ENCODE measurements at regions not wholly inside any gene's neighbourhood (a gene's known extent, or its start where the extent isn't known, plus 50 kb on each side); places are given as distances from the start of the nearest gene placed in this dataset.
"Not testable (repeated sequence)": the region's sequence is repeated elsewhere in the genome, so short reads cannot be mapped to it uniquely, and the experiment has no call there.

DNA sequence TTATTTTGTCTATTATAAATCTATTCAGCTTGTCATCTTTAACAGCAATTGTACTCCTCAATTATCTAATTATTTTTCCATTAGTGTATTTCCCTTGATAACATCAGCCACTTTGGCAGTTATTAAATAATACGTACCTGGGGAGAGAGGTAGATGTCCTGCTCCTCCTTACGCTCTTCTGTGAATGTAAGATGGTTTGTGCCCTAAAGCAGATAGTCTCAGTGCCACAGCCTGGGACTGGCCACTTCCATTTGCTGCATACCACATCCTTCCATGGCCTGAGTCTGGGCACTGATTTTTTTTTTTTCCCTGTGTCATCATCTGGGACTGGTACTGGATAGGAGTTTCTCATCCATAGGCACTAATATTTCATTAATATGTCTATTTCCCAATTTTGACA, 632.4 kb upstream of the LRRTM4 start:
- no peak for DNase-seq

DNA sequence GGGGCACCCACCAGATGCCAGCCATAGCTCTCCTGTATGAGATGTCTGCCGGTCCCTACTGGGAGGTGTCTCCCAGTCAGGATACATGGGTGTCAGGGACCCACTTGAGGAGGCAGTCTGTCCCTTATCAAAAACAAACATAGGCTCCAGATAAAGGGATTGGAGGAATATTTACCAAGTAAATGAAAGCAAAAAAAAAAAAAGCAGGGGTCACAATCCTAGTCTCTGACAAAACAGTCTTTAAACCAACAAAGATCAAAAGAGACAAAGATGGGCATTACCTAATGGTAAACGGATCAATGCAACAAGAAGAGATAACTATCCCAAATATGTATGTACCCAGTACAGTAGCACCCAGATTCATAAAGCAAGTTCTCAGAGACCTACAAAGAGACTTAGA, 640.0 kb upstream of the LRRTM4 start:
- DNase-seq, result no peak

DNA sequence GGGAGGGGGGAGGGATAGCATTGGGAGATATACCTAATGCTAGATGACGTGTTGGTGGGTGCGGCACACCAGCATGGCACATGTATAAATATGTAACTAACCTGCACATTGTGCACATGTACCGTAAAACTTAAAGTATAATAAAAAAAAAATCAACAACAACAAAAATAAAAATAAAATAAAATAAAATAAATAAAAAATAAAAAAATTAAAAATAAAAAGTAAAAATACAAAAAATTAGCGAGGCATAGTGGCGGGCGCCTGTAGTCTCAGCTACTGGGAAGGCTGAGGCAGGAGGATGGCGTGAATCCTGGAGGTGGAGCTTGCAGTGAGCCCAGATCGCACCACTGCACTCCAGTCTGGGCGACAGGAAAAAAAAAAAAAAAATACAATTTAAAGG, 650.0 kb upstream of the LRRTM4 start:
- DNase-seq, result not testable (repeated sequence)

DNA sequence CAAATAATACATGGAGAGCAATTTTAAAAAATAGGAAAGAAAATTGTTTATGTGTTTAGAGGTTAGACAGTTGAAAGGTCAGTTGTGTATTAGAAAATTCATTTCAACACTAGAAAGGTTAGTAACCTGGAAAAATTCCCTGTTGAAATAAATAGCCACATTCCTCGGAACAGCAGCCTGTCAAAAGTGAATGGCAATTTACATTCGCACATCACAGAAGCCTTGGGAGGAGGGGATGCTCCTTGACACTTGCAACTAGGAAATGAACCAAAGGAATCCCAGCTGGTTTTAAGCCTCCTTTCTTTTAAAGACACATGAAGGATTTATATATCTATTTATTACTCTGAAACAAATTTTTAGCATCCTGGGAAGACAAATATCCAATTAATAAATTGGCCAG, 653.5 kb upstream of the LRRTM4 start:
- DNase-seq, result no peak

DNA sequence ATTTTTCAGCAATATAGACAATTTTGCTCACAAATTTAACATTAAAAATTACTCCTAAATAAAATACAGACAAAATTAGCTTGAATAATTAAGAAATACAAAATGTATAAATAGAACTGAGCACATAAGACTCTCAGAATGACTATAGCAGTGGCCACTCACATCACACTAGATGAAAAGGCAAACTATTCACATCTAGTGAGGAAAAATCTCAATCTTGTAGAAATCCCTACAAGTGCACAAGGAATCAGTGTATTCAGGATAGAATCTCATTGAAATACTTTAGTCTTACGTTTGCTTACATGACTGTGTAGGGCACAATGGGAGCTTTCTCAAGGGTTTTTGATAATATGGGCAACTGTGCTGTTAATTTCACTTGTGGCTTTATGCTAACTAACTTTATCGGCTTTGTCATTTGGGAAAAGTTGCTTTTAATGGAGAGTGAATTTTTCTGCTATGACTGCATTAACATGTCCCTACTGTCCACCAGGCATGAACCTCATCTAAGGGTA, 678.9 kb upstream of the LRRTM4 start:
- DNase-seq, result no peak

DNA sequence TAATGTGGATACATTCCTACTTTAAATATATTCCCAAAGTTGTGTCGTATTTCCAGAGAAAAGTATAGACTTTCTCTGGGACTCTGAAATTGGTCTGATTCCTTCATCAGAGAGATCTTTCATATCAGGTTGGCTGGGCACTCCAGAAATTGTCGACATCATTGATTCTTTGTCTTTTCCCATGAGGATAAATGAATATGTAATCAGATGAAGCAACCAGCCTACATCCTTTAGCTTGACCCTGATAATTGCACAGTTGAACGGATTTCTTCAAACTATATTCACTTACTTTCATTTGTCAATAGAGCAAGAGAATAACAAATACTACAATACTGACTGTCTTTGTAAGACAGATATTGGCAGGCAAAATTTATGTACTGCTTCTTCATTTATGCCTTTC, 680.2 kb upstream of the LRRTM4 start:
- no peak for DNase-seq

DNA sequence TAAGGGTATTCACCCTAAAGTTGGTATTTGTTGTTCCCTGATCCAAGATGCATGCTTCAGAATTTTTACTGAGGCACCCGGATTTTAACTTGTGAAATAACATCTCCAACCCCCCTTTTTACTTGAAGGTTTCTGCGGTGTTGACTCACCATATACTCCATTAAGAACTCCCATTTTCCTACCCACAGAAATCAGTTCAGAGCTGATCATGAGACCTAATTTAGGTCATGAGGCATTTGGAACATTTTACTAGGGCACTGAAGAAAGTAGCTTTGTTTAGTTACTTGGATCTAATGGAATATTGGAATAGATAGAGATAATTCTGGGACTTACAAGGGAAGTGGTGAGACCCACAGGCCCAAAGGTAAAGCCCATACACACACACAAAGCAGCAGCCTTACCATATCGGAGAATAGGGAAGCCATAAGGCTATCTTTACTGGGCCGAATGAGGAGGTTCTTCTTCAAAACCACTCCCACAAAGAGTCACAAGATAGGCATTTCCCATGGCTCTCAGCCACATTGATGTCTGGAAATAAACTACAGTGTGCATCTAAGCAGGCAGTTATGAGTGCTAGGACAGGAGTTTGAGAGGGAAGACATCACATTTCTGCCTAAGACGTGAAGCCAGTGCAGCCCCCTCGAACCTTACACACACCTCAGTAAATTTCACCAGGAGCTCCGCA, 681.0 kb upstream of the LRRTM4 start:
- no peak for DNase-seq

DNA sequence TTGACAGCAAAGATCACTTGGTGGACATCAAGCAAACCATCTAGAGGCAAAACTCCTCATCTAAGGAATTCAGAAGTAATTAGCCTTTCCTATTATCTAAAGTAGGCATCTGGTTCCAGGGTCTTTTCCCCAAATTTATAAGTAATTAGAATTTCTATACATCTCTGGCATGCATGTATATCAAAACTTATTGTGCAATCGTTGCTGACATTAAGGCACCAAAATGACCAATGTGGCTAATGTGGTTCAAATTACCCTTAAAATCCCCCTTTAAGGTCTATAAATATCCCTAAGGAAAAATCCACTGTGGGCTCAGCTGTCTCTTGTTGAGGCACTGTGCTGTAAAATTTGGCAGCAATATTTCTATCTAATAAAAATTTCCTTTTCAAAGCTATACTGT, 695.9 kb upstream of the LRRTM4 start:
- no peak for DNase-seq

DNA sequence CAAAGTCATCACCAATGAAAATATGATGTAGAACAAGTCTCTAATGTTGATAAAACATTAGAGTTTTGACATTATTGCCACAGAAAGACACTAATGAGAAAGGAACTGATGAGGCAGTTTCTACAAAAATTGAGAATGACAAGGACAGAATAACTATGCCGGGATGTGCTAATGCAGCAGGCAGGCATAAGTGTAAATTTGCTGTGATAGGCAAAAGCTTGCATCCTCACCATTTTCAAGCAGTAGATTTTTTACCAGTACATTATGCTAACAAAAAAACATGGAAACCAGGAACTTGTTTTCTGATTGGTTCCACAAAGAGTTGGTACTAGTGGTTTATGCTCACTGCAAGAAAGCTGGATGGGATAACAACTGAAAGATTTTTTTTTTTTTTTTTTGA, 715.5 kb upstream of the LRRTM4 start:
- no peak for DNase-seq

DNA sequence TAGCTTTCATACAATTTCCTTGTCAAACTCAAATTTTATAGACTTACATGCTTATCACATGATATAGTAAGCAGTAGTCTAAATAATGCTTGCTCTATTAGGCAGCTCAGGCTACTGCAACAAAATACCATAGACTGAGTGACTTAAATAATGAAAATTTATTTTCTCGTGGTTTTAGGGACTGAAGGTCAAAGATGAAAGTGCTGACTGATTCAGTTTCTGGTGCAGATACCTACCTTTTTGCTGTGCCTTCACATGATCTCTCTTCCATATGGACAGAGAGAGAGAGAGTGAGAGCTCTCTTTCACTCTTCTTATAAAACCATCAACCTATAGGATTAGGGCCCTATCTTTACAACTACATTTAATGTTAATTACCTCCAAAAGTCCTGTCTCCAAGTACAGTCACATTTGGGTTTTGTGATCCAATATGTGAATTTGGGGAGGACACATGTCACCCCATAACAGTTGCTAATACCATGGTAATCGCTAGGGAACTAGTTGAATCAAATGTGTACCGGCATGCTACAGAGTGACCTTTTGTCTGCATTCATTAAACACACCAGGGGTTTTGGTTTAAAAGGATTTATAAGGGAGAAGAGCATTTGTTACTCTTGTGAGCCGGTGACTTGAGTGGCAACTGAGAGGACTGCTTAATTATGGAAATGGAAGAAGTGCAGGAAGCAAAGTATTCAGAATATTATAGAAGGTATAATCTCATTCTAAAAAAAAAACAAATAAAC, 723.4 kb upstream of the LRRTM4 start:
- no peak for DNase-seq

DNA sequence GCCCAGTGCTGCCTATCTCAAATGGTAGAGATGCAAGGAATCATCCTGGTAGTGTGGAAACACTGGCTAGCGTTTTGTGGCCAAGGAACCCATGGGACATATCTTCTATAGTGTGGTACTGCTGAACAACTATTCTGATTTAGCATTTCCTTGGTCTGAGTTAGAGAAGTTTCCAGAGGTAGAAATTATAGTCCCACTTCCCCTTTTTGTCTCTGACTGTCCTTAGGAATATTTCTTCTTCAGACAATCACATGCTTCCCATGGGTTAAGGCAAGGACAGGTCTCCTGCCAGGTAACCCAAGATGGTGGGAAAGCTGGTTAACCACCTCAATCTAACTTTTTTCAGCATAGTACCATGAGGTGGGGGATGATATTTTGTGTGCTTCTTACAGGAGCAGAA, 729.5 kb upstream of the LRRTM4 start:
- DNase-seq, result no peak

DNA sequence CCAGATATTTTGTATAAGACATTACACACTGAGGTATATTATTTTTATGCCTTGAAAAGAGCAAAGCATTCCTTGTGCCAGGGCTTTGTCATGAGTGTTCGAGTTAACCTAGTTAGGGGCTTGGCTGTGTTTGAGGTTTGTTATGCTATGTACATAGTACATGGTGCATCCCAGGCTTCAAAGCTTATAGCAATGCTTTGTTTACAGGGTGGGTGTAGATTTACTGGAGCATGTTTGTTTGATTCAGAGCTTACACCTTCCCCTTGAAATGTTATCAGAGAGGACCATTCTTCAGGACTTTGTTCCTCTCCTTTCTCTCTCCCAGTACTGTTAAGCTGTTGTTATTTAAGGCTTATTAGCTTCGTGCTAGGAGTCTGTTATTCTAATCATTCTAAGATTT, 738.7 kb upstream of the LRRTM4 start:
- DNase-seq, result no peak

DNA sequence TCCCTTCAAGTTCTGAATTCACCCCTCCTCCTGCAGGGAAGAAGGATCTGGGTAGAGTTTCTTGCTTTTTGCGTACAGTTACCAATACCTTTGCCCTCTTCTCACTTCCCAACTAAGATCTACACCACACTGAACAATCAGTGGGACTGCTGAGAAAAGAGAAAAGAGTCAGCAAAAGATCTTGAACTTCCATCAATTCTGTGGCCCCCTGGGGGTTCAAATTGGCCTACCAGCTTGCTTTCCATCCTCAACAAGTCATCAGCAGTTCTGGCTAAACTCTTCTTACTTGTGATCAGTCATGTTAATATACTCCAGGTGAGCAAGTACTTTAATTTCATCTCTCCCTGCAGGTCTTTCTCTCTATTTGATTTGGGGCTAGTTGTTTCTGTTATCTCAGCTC, 739.3 kb upstream of the LRRTM4 start:
- DNase-seq, result no peak

DNA sequence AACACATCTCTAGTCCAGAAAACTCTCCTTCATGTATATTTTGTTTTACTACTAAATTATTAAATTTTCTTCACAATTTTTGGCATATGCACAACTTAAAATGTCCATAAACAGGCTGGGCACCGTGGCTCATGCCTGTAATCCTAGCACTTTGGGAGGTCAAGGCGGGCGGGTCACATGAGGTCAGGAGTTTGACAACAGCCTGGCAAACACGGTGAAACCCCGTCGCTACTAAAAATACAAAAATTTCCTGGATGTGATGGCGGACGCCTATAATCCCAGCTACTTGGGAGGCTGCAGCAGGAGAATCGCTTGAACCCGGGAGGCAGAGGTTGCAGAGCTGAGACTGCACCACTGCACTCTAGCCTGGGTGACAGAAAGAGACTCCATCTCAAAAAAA, 739.9 kb upstream of the LRRTM4 start:
- not testable (repeated sequence) for DNase-seq

DNA sequence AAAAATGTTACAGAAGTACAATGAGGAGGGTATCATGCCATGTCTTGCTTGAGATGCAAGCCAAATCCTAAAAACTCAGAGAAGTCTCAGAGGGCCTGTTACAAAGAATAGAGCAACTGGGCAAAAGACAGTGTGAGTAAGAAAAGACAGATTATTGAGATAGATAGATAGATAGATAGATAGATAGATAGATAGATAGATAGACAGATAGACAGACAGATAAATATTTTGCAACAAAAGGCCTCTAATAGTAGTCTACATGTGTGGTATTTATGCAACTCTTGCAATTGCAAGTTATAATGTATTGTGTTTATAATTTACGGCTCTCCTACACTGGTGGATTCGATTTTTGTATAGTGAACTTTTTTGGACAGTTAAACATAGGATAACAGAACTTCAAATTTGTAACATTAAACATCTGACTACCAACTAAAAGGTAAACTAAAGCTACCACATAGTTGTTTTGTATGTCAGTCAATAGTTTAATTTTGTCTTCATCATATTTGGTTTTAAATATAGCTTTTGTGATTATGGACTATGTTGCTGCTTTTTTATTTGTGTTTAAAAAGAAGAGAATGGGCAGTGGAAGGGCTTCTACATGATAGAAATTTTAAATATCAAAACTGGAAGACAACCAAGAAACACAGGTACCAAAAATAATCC, 740.7 kb upstream of the LRRTM4 start:
- no peak for DNase-seq

DNA sequence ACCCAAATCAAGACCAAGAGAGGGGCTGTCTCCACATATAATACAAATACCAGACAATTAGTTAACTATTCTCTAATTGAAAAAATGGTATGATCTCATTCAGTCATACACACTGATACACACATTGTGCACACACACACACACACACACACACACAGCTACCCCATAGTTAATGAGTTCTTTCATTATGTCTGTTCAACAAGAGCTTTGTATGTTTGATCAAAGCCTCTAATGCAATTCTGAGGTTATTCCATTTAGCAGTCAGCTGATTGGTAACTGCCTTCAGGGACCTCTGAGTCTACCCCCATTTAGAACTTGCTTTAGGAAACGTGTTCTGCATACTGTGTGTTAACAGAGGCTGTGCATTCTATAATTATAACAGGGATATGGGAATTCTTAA, 741.4 kb upstream of the LRRTM4 start:
- DNase-seq, result no peak

DNA sequence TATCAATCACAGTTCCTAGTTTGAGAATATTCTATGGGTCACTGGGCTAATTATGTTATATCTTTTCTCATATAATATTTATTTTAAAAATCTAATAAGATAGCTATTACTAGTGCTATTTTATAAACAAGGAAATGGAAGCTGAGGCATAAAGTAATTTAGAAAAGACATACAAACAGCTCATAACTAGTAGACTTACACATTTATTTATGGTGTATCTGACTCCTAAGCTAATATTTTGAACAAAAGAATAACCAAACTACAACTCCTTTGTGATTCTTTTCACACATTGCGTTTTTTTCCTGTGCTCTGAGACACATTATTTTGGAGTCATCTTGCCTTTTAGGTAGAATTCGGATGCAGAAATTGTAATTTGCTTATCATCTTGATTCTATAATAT, 742.0 kb upstream of the LRRTM4 start:
- DNase-seq, result no peak

DNA sequence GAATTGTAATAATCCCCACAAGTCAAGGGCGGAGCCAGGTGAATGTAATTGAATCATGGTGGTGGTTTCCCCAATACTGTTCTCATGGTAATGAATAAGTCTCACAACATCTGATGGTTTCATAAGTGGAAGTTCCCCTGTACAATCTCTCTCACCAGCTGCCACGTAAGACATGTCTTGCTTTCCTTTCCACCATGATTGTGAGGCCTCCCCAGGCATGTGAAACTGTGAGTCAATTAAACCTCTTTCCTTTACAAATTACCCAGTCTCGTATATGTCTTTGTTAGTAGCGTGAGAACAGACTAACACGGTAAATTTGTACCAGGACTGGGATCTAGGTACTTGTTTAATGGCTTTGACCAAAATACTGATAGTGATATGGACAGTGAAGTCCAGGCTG, 744.3 kb upstream of the REG3G start:
- no peak for DNase-seq

DNA sequence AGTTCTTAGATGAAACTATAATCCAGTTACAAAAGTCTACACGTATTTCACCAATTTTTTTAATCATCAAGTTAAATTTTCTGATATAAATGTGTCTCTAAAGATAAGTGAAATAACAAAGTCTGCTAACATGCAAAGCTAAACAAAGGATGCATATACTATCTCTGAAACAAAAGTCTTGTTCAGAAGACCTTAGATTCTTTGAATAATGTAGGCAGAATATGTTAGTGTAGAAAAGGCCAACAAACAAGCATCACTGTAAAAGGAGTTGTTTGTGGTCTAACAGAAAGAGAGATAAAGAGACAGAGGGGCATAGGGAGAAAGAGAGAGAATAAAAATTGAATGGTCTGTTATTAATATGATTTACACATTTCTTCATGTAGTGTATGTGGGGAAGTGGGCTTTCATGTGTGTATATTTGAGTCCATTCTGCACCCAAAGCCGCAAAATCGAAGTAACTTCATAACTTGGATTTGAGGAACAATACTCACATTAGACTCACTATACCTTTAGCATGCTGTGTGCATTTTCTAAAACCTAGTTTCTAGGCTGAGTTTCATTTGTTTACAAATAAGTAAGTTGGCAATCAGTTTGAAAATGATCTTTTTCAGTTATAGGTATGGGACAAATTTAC, 734.8 kb upstream of the REG3G start:
- DNase-seq, result no peak

DNA sequence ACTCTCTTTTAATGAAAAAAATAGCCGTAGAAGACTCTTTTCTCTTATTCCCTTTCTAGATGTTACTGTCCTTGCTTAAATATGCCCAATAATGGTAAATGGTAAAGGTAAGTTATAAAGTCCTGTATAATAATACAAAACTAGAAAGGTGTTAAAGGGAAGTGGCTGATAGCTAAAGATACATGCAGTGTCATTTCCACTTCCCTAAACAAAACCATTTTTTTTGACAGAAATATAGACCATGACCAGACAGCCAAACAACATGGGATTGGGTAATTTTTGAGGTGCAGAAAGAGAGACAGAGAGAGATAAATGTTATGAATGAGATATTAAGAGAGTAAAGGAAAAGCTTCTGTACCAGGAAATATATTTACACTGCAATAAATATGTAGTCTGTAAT, 731.7 kb upstream of the REG3G start:
- DNase-seq, result no peak

DNA sequence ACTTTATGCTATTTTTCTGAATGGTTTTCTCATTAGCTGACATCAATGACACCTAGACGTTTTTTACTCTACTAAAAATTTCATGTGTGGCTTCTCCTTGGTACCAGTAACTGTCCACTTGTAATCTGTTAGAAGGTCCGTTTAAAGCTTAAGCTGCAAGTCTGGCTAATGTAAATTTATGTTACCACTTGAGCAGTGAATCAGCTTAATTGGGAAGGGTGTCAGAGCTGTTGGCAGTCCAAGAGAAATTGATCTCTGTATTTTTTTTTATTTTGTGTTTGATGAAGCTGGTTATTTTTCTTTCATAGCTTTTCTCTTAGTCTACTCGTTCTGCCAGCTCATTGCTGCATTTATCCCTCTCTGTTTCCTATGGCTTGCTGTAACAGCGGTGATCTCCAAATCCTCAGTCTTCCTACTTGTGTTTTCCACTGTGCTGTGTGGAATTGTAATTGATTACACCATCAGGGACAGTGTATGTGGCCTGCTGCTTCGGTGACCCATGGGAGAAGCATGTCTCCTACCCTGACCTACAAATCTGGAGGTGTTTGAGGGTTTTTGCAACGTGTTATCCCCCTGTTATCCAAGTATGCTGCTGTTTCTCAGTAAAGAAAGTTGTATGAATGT, 724.2 kb upstream of the REG3G start:
- no peak for DNase-seq

DNA sequence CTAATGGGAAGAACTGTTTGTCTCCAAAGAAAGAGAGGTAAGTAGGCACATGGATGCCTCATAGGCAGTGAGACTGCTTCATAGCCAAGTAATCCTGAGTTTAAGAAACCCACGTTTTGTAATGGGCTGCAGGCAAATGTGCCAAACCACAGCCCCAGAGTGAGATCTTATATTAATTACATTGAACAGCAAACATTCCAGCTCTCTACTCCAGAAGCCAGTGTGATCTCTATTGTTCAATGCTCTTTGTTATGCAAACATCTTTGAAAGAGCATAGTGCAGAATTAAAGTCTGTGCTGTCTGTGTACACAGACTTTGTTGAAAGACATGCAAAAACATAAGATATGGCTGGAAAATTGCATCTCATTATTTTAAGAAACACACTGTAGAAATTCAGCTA, 720.8 kb upstream of the REG3G start:
- no peak for DNase-seq

DNA sequence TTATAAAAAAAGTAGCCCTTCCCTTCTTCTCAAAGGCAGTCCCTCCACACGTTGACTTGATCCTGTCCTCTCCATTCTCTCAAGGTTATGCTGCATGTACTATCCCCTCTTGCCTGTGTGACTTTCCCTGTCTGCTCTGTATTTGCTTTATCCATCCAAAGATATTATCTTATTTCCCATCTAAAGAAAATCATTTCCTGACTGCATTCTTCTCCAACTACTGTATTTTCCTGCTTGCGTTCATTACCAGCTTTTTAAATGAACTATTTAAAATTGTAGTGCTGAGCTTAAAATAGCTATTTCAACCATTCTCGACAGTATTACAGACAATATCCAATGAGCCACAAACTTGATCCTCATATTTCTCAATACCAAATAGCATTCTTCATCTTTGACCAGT, 716.0 kb upstream of the REG3G start:
- DNase-seq, result no peak

All from NCI-H2029 treated with DMSO at 0.1 percent for 48 hours (cell line).